Aorta (tissue), 5 donors: ENCODE measurements at regions not wholly inside any gene's neighbourhood (a gene's known extent, or its start where the extent isn't known, plus 50 kb on each side); places are given as distances from the start of the nearest gene placed in this dataset.

Experiments used
- ATAC-seq: fragments of 200-7000 bp; cut with Tn5 transposase; one replicate; pipeline ENCODE4 v1.9.1; 2022; ENCODE audit warnings: moderate library complexity; ENCODE audit not compliant: low FRiP score
- DNase-seq, 2 donors: peaks; one replicate each; pipeline ENCODE4 v3.0.0-alpha.2; 2020
- H3K27ac ChIP-seq, 2 donors: one replicate each; pipeline ENCODE4 v1.5.1; 2013; ENCODE audit warnings: low read length in 2 of 2, mild to moderate bottlenecking in 2 of 2, moderate library complexity in 2 of 2, control low read depth in 1 of 2, inconsistent platforms in 1 of 2, low read depth in 1 of 2
- H3K27me3 ChIP-seq, 2 donors: one replicate each; pipeline ENCODE4 v1.6.1; 2013; ENCODE audit warnings: control low read depth in 1 of 2, low read length in 1 of 2, mild to moderate bottlenecking in 1 of 2, moderate library complexity in 1 of 2; ENCODE audit not compliant: insufficient read depth in 2 of 2, control insufficient read depth in 1 of 2
- H3K36me3 ChIP-seq, 2 donors: one replicate each; pipeline ENCODE4 v1.6.1; 2013; ENCODE audit warnings: control low read depth in 1 of 2, low read length in 1 of 2, mild to moderate bottlenecking in 1 of 2; ENCODE audit not compliant: insufficient read depth in 2 of 2, control insufficient read depth in 1 of 2
- H3K4me1 ChIP-seq, 2 donors: one replicate each; pipeline ENCODE4 v1.6.1; 2013; ENCODE audit warnings: low read length in 2 of 2, control low read depth in 1 of 2, mild to moderate bottlenecking in 1 of 2, moderate library complexity in 1 of 2; ENCODE audit not compliant: insufficient read depth in 2 of 2, control insufficient read depth in 1 of 2
- H3K4me3 ChIP-seq, 2 donors: one replicate each; pipeline ENCODE4 v1.5.1; 2013; ENCODE audit warnings: low read length in 2 of 2, control low read depth in 1 of 2, mild to moderate bottlenecking in 1 of 2
- H3K9me3 ChIP-seq: one replicate; pipeline ENCODE4 v1.6.1; 2013; ENCODE audit warnings: mild to moderate bottlenecking, low read length; ENCODE audit not compliant: control insufficient read depth
- WGBS, 2 donors: extraction: QIAGEN DNeasy Blood & Tissue Kit; methylation state at CpG; one replicate each; pipeline ENCODE4 v1.1.7; 2013; 5-methylcytosine and 5-hydroxymethylcytosine counted together
- intact Hi-C, 2 donors: fragments of 100-400 bp; cut with DNase I; formaldehyde crosslinking; loops; one replicate each; pipeline versions ENCODE4 v1.14.2 to v1.15.0; 2022
- donor health status: healthy with polysubstance abuse.
- donor health status: Bipolar disorder and iron deficiency.
- donor health status: DM: no; HTN: no; CAD: no.
- donor health status: DM: no; HTN: no; CAD: no.
- donor health status: DM: yes; HTN: yes; CAD: no.

- ATAC-seq = no peak
- H3K36me3 ChIP-seq = no peaks in the 10 kb centered on the region
- intact Hi-C loops = no loop called here
These were observed 1009.6 kb downstream of the FLRT2 start for GRCh38 chr14:86539361-86540070.

GRCh38 chr14:86533834-86534233, 1003.9 kb downstream of the FLRT2 start:
- no peaks in the 10 kb centered on the region for H3K4me1 ChIP-seq

More at GRCh38 chr14:86539361-86540070, 1009.6 kb downstream of the FLRT2 start:
- H3K27me3 ChIP-seq = no peaks in the 10 kb centered on the region
- H3K27ac ChIP-seq = no peak overlapping the region
- DNase-seq = no peak
- no peak overlapping the region for H3K4me3 ChIP-seq
- 64 to 73% methylated on average over 2 of the region's 2 CpGs for WGBS, 2 donors
- H3K9me3 ChIP-seq = no peaks in the 10 kb centered on the region
- no peaks in the 10 kb centered on the region for H3K4me1 ChIP-seq

GRCh38 chr14:86532219-86532618, 1002.3 kb downstream of the FLRT2 start:
- Histone ChIP-seq H3K27me3 (no peaks in the 10 kb centered on the region), H3K9me3 (no peaks in the 10 kb centered on the region), H3K27ac (no peak overlapping the region), H3K4me3 (no peak overlapping the region), H3K36me3 (no peaks in the 10 kb centered on the region), H3K4me1 (no peaks in the 10 kb centered on the region)
- intact Hi-C loops = no loop called here
- ATAC-seq = no peak
- no peak for DNase-seq

More at GRCh38 chr14:86533834-86534233, 1003.9 kb downstream of the FLRT2 start:
- ATAC-seq (no peak), DNase-seq (no peak)
- no peaks in the 10 kb centered on the region for H3K9me3 ChIP-seq
- intact Hi-C loops = no loop called here
- H3K27ac ChIP-seq = no peak overlapping the region
- no peaks in the 10 kb centered on the region for H3K36me3 ChIP-seq
- no peaks in the 10 kb centered on the region for H3K27me3 ChIP-seq
- no peak overlapping the region for H3K4me3 ChIP-seq
- 88 to 90% methylated on average over 4 of the region's 4 CpGs for WGBS, 2 donors

- DNase-seq = no peak
- Histone ChIP-seq H3K27ac (no peak overlapping the region), H3K27me3 (no peaks in the 10 kb centered on the region), H3K4me3 (no peak overlapping the region), H3K9me3 (no peaks in the 10 kb centered on the region), H3K36me3 (no peaks in the 10 kb centered on the region), H3K4me1 (no peaks in the 10 kb centered on the region)
- intact Hi-C loops = no loop called here
- 94 to 98% methylated on average over 4 of the region's 4 CpGs for WGBS, 2 donors
- no peak for ATAC-seq
These were observed 1000.5 kb downstream of the FLRT2 start for GRCh38 chr14:86530457-86530856.

- Histone ChIP-seq H3K4me1 (no peaks in the 10 kb centered on the region), H3K27ac (no peak overlapping the region), H3K36me3 (no peaks in the 10 kb centered on the region), H3K4me3 (no peak overlapping the region), H3K9me3 (peaks cover 2% of the 10 kb centered on the region), H3K27me3 (no peaks in the 10 kb centered on the region)
- DNase-seq (no peak), ATAC-seq (no peak)
- intact Hi-C loops = no loop called here
These were observed 997.4 kb downstream of the FLRT2 start for GRCh38 chr14:86527312-86527711.

- Histone ChIP-seq H3K27me3 (no peaks in the 10 kb centered on the region), H3K27ac (no peak overlapping the region), H3K36me3 (no peaks in the 10 kb centered on the region), H3K4me3 (no peak overlapping the region), H3K9me3 (peaks cover 2% of the 10 kb centered on the region), H3K4me1 (no peaks in the 10 kb centered on the region)
- intact Hi-C loops = no loop called here
- DNase-seq = no peak
- 57 to 64% methylated on average over 3 of the region's 3 CpGs for WGBS, 2 donors
- no peak for ATAC-seq
These were observed 995.7 kb downstream of the FLRT2 start for GRCh38 chr14:86525673-86526072.

- ATAC-seq (no peak), DNase-seq (no peak)
- no peaks in the 10 kb centered on the region for H3K27me3 ChIP-seq
- H3K4me1 ChIP-seq = no peaks in the 10 kb centered on the region
- peaks cover 2% of the 10 kb centered on the region for H3K9me3 ChIP-seq
- no peaks in the 10 kb centered on the region for H3K36me3 ChIP-seq
- no peak overlapping the region for H3K27ac ChIP-seq
- WGBS, 2 donors = 43 to 44% methylated on average over 1 of the region's 1 CpG
- intact Hi-C loops = no loop called here
- no peak overlapping the region for H3K4me3 ChIP-seq
These were observed 991.9 kb downstream of the FLRT2 start for GRCh38 chr14:86521843-86522242.

GRCh38 chr14:86521031-86521730, 991.2 kb downstream of the FLRT2 start:
- Histone ChIP-seq H3K9me3 (peaks cover 2% of the 10 kb centered on the region), H3K27me3 (no peaks in the 10 kb centered on the region), H3K27ac (no peak overlapping the region), H3K4me1 (no peaks in the 10 kb centered on the region), H3K4me3 (no peak overlapping the region), H3K36me3 (no peaks in the 10 kb centered on the region)
- WGBS, 2 donors = 40 to 52% methylated on average over 6 of the region's 6 CpGs
- DNase-seq = no peak
- intact Hi-C loops = no loop called here
- peak; percentile 52 for ATAC-seq

GRCh38 chr14:86518298-86518697, 988.4 kb downstream of the FLRT2 start:
- Histone ChIP-seq H3K27me3 (no peaks in the 10 kb centered on the region), H3K36me3 (no peaks in the 10 kb centered on the region), H3K4me1 (no peaks in the 10 kb centered on the region), H3K27ac (no peak overlapping the region), H3K4me3 (no peak overlapping the region), H3K9me3 (peaks cover under 1% of the 10 kb centered on the region)
- intact Hi-C loops = no loop called here
- ATAC-seq (no peak), DNase-seq (no peak)
- 23 to 27% methylated on average over 2 of the region's 2 CpGs for WGBS, 2 donors
